Fibroblast of skin of left quadriceps (primary cell): ENCODE measurements at regions not wholly inside any gene's neighbourhood (a gene's known extent, or its start where the extent isn't known, plus 50 kb on each side); places are given as distances from the start of the nearest gene placed in this dataset.

Source experiments
- DNase-seq, 2 experiments: peaks; one replicate each; pipeline ENCODE4 v3.0.0-alpha.2; 2013; ENCODE audit warnings: low read depth in 2 of 2

DNA sequence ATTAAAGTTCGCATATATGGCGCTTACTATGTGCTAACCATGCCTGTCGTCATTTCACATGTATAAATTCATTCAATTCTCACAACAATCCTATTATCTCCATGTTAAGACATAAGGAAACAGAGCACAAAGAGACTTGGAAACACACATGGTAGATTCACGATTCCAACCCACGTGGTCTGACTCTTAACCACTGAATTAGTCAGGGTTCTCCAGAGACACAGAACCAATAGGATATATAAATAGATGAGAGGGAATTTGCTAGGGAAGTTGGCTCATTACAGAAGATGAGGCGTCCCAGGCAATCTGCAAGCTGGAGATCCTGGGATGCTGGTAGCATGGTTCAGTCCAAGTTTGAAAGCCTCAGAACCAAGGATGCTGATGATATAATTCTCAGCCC, 765.3 kb downstream of the TBL1XR1 start:
- no peak for DNase-seq

DNA sequence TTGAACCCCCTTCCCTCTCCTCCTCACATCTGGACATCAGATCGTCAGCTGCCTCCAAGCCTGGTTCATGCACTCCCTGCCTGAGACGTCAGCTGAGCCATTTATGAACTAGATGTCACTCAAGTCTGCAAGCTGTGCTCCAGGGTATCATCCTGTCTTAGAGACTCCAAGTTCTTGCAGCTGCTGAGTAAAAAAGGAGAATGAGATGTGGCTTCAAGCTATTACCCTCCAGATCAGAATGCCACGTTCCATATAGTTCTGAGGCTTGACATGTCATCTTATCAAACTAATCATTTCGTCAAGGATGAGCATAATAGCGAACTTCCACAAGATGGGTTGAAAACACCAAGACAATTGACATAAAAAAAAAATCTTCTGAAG, 766.3 kb downstream of the TBL1XR1 start:
- DNase-seq: no peak

DNA sequence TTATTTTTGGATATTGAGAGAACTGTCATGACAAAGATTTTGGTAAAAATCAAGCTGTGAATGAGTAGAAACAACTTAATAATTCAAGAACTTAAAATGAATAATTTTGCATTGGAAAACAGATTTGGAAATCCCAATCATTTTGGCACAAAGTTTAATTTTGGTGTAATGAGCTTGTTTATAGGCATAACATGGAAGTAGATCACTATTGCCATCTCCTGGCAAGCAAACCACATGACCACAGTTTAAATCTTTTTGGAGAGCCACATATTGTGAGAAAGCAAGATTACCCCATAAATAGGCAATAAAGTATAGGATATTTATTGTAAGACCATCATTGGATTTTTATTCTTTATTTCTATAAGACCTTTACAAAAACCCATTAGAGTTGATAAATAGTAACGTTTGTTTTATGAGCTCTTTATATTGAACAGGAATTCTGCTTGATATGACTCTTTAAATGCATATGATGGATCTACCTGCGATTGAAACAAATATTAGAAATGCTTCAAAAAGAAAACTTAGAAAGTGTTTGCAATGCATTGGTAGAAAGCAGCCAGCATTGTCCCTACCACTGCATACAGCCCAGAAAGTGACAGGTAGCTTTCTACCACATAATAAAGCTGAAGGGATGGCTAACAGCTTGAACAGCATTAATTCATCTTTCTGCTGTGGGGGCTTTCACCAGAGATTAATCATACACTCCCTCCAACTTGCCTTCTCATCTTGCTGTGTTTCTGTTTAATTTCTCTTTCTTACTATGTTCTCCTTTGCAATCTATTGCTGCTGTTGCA, 766.8 kb downstream of the TBL1XR1 start:
- DNase-seq: peak; percentile 54 to 58

DNA sequence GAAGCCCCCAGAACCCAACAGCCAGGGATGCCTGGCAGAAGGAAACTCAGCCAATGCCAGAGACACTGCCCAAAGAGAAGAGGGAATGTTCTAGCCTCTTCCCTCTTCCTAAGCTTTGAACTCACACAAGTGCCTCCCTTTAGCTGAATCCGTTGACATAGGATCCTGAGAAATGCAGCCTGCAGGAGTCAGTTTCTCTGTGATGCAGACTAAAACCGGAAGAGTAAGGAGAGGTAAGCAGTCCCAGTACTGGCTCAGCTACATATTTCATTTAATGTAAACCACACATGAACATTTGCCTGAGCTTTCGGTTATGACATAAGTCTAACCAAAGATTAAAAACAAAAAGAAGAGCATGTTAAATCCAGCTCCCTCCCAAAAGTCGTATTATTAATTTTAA, 768.7 kb downstream of the TBL1XR1 start:
- no peak for DNase-seq

DNA sequence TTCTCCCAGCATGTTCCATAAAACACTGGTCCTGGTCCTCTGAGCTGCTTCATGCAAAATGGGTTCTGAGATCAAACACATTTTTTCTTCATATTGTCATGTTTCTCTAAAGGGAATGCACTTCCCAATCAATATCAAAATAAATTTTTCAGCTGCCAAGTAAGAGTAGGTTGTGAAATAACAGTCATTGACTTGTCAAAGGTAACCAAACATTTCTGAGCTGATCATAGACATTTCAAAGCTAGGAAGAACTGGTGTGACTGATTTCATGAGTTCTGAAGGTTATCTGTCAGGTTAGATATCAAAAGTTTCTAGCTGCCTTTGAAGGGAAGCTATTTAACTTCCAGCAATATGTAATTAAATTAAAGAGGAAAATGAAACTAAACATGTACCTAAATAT, 770.9 kb downstream of the TBL1XR1 start:
- DNase-seq: no peak

DNA sequence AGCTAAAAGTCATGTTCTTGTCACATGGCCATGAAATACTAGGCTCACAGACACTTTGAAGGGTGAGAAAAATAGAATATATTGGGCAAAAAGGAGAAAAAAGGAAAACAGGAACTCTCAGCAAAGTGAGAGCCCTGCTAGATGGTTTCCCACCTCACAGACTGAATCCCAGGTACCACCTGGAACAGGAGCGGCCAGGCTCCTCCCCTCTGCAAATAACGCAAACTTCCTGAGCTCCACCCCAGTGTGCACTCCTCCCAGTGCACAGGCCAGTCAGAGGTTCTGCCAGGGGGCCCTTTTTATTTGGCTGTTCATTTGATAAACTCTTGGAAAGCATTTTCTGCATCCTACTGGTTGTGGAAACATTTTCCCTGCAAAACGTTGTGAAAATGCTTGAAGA, 780.4 kb downstream of the TBL1XR1 start:
- DNase-seq: no peak

DNA sequence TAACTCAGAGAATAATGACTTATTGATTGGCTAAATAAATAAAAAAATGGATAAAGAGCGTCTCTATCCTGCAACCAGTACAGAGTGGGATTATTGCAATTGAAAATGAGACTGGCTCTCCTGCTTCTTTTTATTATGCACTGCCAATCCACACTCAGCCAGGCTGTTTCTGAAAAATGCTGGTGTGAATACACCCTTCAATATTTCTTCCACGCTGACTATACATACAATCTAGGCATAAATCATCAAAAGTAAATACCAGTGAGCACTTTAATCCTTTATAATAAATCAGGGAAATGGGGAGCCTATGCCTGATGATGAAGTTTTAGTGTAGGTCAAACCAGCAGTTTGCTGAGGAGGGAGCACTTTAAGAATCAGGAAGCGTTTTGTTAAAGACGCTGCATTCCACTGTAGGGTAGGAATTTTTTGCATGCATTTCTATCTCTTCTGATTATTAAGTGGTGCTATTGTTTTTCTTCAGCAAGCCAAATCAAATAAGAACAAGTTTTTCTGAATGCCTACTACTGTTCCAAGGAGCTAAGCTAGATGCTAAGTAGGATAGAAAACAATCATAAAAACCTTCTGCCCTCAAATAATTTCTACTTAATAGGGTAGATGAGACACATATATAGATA, 781.5 kb downstream of the TBL1XR1 start:
- DNase-seq: no peak

DNA sequence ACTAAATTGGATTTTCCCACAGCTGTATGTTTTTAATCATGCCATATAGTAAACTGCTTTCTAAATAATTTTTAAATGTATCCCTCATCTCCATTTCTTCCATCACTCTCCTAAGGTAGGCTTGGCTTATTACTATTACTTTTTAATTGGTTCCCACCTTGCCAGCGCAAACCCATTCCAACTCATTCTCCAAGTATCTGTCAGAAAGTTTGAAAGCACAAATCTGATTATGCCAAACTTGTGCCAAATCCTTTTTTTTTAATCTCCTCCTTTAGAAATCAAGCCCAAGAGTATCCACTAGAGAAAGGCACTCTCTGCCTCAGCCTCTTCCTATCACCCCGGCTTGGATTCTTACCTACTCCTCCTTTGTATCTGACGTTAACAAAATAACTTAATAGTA, 784.5 kb downstream of the TBL1XR1 start:
- no peak for DNase-seq

DNA sequence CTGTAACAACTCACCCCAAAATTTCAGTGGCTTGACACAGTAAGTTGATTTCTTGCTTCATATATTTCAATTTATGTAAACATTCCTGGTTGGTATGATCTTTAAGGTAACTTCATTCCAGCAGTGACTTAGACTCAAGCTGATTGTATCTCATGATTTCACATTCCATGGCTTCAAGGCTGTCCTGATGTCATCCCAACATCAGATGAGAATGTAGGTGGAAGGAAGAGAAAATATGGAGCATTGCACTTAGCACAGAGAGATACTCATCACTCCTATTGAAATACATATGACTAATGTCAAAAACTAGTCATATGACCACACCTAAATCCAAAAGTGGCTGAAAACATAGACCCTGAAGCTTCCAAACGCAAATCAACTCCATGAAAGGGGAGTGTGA, 793.8 kb downstream of the TBL1XR1 start:
- DNase-seq: no peak

DNA sequence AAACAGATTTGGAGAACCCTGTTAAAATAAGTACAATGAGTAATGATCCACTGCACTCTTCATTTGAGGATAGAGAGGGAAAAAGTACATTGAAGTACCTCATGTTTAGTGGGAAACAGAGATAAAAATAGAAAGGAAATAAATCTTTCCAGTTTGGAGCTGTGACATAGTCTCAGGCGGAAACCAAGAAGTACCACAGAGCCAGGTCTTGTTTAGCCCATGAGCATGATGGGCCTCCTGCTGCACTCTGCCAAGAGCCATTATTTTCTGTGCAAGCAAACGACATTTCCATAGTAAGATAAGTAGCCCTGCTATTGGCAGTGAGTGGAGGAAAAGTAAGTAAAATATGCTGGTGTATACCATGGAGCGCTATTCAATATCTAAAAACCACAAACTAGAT, 796.1 kb downstream of the TBL1XR1 start:
- DNase-seq: no peak

DNA sequence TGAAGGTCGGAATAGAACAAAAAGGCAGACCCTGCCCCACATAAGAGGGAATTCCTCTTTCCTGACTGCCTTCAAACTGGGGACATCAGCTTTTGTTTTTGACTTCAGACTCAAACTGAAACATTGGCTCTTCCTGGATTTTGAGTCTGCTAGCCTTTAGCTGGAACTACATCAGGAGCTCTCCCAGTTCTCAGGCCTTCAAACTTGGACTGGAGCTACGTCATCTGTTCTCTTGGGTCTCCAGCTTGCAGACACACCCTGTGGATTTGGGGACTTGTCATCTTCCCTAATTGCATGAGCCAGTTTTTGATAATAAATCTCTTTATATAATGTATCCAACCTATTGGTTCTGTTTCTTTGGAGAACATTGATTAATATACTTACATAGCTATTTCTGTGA, 798.1 kb downstream of the TBL1XR1 start:
- DNase-seq: no peak

DNA sequence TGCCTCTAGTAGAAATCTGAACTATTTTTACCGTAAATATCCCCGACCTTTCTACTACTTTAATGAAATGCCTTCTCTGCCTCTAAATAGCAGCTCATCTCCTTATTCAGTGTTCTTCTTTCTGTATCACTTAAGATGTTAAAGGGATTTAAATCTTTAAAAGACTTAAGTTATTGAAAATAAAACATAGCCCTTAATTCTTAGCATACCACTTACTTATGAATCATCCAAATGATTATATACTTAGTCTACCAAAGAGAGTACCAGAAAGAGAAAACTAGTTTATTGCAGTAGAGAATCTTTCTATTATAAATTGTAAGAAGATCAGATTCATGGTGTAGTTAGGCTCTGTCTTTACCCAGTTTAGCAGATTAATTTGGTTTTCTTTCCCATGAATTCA, 802.0 kb downstream of the TBL1XR1 start:
- no peak for DNase-seq

DNA sequence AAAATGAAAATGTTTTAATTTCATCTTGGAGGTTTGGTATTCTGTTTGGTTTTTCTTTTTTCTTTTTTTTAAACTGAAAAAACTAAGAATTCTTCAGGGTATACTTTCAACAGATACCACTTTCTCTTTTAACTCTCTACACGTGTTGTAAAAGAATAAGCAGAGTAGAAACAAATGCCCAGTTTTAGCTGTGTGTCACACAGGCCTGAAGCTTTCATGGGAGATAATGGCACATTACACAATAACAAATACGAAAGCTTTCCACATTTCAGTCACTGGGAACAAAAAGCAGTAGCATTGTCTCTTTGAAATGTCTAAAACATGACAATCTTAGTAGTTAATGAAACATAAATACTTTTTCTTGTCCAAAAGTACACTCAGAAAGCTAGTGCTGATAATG, 818.5 kb downstream of the TBL1XR1 start:
- DNase-seq: no peak

DNA sequence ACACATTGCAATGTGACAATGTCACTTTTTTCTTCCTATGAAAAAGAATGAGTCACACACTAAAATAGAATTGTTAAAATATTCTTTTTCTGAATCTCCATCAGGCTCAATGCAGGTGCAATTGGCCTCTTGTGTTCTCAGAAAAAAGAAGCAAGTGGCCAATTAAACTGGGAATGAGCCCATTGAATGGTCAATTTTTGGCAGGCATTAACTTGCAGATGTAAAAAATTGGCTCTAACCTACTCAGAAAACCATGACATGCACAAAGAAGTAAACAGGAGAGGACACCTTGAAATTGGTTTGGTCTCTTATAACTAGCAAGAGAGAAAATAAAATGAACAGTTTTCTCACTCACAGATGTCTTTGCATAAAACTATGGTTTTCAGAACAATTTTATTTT, 820.8 kb downstream of the TBL1XR1 start:
- no peak for DNase-seq

DNA sequence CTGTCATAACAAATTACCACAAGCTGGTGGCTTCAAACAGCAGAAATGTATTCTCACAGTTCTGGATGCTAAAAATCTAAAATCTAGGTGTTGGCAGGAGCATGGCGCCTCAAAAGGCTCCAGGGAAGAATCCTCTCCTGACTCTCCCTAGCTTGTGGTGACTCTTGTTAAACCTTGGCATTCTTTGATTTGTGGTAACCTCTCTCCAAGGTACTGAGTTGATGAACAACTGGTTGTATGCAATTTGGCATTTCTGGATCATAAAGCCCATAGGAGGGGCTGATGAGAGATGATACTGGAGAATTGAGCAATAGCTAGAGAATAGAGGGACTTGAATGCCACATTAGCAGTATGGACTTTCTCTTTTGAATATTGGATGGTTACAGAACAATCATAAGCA, 821.8 kb downstream of the TBL1XR1 start:
- no peak for DNase-seq

DNA sequence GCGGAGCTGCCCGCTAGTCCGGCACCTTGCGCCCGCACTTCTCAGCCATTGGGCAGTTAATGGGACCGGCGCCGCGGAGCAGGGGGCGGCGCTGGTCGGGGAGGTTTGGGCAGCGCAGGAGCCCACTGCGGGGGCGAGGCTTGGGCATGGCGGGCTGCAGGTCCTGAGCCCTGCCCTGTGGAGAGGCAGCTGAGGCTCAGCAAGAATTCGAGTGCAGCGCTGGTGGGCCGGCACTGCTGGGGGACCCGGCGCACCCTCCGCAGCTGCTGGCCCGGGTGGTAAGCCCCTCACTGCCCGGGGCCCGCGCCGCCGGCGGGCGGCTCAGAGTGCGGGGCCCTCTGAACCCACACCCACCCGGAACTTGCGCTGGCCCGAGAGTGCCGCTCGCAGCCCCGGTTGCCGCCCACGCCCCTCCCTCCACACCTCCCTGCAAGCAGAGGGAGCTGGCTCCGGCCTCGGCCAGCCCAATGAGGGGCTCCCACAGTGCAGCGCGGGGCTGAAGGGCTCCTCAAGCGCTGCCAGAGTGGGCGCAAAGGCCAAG, 835.0 kb downstream of the TBL1XR1 start:
- no peak for DNase-seq

DNA sequence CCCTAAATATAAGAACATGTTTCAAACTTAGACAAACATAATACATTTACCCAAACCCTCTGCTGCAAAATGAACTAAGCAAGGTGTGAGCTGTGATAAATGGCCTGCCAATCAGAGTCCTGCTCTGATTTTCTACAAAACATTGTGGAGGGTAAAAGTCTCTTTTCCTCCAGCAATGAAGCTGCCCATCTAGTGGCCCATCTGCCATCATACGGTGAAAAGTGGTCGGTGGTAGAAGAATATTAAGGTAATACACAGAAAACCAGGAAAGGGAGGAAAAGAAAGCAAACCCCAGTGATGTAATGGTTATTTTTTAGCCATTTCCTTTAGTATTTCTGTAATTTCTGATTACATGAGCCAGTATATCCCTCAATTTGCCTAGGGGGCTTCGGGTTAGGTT, 838.1 kb downstream of the TBL1XR1 start:
- DNase-seq: no peak

DNA sequence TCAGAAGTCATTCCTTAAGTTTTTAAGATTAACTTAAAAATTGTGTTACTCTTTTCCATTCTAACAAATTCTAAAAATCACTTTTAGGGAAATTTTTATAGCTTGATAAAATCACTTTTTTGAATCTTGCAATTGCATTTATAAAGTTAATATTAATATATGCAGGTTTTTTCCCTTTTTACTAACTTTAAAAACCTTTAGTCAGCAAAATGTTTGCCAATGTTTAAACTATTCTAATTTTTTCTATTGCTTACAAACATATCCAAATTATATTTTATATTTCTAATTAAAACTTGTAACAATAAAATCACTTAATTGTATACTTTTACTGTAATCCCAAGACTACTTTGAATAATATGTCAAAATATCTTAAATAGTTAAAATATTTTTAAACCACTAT, 839.4 kb downstream of the TBL1XR1 start:
- DNase-seq: no peak

DNA sequence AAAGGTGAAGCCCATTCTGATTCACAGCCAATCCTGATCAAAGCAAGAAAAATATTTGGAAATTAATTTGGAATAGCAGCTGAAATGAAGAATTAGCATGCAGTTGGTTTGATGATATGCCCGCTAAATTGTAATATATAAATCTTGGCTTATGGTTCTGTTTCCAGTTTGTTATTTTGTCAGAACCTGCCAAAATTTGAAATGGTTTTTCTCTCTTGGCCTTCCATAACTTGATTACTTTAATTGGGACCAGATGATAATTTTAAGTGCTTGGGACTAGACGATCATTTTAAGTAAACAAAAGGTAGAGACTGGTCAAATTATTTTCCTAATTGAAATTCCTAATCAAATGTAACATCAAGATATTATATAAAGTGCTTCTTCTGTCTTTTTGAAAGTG, 842.4 kb downstream of the TBL1XR1 start:
- no peak for DNase-seq

DNA sequence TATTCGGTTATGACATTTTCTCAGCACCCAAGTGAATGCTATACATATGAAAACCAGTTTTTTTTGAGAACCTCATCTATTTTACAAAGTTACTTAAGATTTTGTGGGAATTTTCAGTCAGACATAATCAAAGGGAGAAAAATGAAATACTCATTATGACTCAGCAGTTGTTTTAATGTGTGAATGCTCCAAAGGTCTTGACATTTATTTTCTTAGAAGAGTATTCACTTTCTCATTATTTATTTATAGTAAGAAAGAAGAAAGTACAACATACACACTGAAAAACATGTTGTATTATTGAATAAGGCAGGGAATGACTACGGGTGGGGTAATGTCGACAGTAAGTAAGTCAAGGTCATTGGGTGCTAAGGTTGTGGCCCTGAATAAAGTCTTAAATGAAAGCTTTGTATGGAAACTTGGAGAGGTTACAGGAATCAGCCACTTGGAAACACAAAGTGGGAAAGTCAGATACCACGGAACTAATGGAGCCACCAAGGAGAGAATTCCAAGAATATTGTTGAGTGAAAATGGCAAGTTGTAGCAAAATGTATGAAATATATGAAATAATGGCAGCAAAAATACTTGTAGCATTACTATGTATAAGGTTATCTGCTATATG, 844.5 kb downstream of the TBL1XR1 start:
- no peak for DNase-seq

DNA sequence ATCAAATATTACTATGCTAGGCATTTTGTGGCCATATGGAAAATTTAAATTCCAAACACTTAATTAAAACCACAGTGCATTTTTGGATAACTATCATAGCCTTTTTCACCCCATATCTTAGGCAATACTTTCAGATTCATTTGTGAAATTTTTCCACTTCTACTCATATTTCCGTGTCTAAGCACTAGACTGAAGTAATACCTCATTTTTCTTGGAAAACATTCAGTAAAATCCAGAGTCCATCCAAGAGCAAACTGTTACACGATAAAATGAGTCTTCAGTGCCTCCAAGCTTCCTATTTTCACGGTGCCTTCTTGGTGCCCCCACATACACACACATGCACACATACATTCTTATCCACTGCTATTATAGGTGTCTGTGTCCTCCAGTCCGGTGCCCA, 845.9 kb downstream of the TBL1XR1 start:
- peak; percentile 40 to 46 for DNase-seq

DNA sequence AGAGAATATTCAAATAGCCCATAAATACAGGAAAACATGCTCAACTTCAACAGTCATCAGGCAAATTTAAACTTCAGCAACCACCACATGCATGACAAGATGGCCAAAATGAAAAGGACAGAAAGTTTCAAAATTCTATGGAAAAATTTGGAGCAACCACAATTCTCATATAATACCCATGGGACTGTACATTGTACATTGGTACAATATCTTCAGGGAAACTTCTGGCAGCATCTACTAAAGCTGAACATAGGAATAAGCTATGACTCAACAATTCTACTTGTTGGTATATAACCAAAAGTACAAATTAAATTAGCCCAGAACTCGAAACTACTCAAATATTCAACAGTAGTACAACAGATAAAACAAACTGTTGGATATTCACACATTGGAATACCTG, 847.6 kb downstream of the TBL1XR1 start:
- no peak for DNase-seq
